Gastroesophageal sphincter (tissue), 4 donors: ENCODE measurements at regions not wholly inside any gene's neighbourhood (a gene's known extent, or its start where the extent isn't known, plus 50 kb on each side); places are given as distances from the start of the nearest gene placed in this dataset.

Experiments used
- ATAC-seq: fragments of 150-250 bp; one replicate; pipeline ENCODE4 v1.9.1; 2016; ENCODE audit warnings: mild to moderate bottlenecking, moderate library complexity
- H3K27ac ChIP-seq, 4 donors: fragments of 200-600 bp; sonication (generic) in 3 of 4; 1 replicate in 3 of 4; 2 replicates in 1 of 4; pipeline ENCODE4 v1.5.1; 2016 to 2019
- H3K27me3 ChIP-seq: fragments of 200-600 bp; sonication (generic); one replicate; pipeline ENCODE4 v1.5.1; 2019
- H3K36me3 ChIP-seq, 2 donors: fragments of 200-600 bp; sonication (generic); one replicate each; pipeline ENCODE4 v1.5.1; 2019; ENCODE audit warnings: control low read depth in 1 of 2
- H3K4me1 ChIP-seq, 3 donors: fragments of 200-600 bp; sonication (generic); 1 replicate in 2 of 3; 2 replicates in 1 of 3; pipeline ENCODE4 v1.5.1; 2016 to 2019; ENCODE audit warnings: control low read depth in 2 of 3
- H3K4me3 ChIP-seq, 2 donors: fragments of 200-600 bp; sonication (generic); one replicate each; pipeline ENCODE4 v1.5.1; 2019; ENCODE audit warnings: mild to moderate bottlenecking in 1 of 2, moderate library complexity in 1 of 2
- H3K9me3 ChIP-seq, 3 donors: fragments of 200-600 bp; sonication (generic); one replicate each; pipeline ENCODE4 v1.5.1; 2017 to 2019; ENCODE audit warnings: control low read depth in 2 of 3
- CTCF ChIP-seq, 4 experiments: fragments of 200-600 bp in 2 of 4; fragments of 450-650 bp in 2 of 4; sonication (generic) in 1 of 4; IDR thresholded peaks; one replicate each; pipeline ENCODE4 v1.5.1; 2017 to 2019; ENCODE audit warnings: antibody characterized with exemption in 4 of 4, mild to moderate bottlenecking in 2 of 4, moderate library complexity in 2 of 4
- EP300 ChIP-seq: sonication (generic); formaldehyde crosslinking; IDR thresholded peaks from one replicate; pipeline ENCODE4 v1.6.1; 2017; ENCODE audit warnings: antibody characterized with exemption, mild to moderate bottlenecking
- POLR2A ChIP-seq, 2 donors: fragments of 450-650 bp; IDR thresholded peaks; one replicate each; pipeline ENCODE4 v1.6.1; 2017; ENCODE audit warnings: antibody characterized with exemption in 2 of 2, mild to moderate bottlenecking in 2 of 2, moderate library complexity in 1 of 2
- POLR2AphosphoS5 ChIP-seq: sonication (generic); formaldehyde crosslinking; IDR thresholded peaks from one replicate; pipeline ENCODE4 v1.6.1; 2017; ENCODE audit warnings: antibody characterized with exemption
- WGBS, 2 donors: methylation state at CpG; one replicate each; pipeline ENCODE4 v1.1.5; 2018; ENCODE audit warnings: low coverage in 1 of 2; 5-methylcytosine and 5-hydroxymethylcytosine counted together

GRCh38 chr3:160170409-160171370 lies 54.5 kb upstream of the C3orf80 start:
- Histone ChIP-seq H3K4me3 (no peak overlapping the region), H3K36me3 (no peaks in the 10 kb centered on the region), H3K27me3 (no peaks in the 10 kb centered on the region), H3K4me1 (no peaks in the 10 kb centered on the region), H3K27ac (no peak overlapping the region), H3K9me3 (no peaks in the 10 kb centered on the region)
- no peak for ATAC-seq
- TF ChIP-seq POLR2AphosphoS5: no peak
- no peak for TF ChIP-seq POLR2A (IDR thresholded peaks at IDR 0.05)
- TF ChIP-seq CTCF (IDR thresholded peaks at IDR 0.05): no peak
- TF ChIP-seq EP300: no peak
- 70 to 79% methylated on average over 2 to 3 of the region's 3 CpGs for WGBS, 2 donors

DNA sequence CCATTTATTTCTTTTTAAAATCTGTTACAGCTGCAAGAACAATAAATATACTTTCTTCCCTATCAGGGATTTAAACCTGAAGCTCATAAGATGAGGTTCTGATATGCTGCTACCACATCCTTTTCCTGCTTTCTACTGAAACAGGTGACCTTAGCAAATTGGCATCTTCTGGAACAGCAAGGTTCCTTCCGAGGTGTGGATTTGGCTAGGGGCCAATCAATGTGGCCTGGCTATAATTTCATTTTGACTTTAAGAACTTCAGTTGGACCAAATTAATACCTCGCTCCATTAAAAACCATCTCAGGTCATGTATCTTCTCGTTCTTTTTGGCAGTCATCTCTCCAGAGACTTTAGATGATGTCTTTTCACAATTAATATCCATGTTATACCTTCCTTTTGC lies 53.4 kb upstream of the C3orf80 start:
- 55 to 72% methylated on average over 3 of the region's 3 CpGs for WGBS, 2 donors
- H3K36me3 ChIP-seq: no peaks in the 10 kb centered on the region
- H3K27ac ChIP-seq: no peak overlapping the region
- no peaks in the 10 kb centered on the region for H3K9me3 ChIP-seq
- H3K4me3 ChIP-seq: no peak overlapping the region
- H3K27me3 ChIP-seq: no peaks in the 10 kb centered on the region
- TF ChIP-seq POLR2AphosphoS5: no peak
- TF ChIP-seq POLR2A (IDR thresholded peaks at IDR 0.05): no peak
- no peak for TF ChIP-seq EP300
- TF ChIP-seq CTCF (IDR thresholded peaks at IDR 0.05): no peak
- no peak for ATAC-seq
- no peaks in the 10 kb centered on the region for H3K4me1 ChIP-seq

DNA sequence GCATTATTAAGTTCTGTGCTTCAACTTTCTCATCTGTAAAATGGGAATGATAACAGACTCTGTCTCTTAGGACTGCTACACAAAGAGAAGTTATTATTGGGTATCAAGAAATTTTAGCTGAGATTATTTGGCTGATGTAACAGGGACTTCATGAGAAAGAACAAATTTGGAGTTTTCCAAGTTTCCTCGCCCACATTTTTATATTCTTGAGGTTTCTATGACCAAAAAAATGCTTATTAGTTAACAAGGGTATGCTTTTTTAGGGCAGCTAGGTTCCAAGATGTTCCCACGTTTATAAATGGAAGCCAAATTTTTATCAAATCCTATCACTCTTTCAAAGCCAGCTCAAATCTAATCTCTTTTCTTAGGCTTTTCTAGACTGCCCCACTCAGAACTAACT lies 50.6 kb upstream of the C3orf80 start:
- Histone ChIP-seq H3K27me3 (no peaks in the 10 kb centered on the region), H3K27ac (no peak overlapping the region), H3K4me1 (no peaks in the 10 kb centered on the region), H3K36me3 (no peaks in the 10 kb centered on the region), H3K4me3 (no peak overlapping the region), H3K9me3 (no peaks in the 10 kb centered on the region)
- no peak for ATAC-seq
- WGBS, 2 donors: 64 to 65% methylated on average over 2 of the region's 2 CpGs
- TF ChIP-seq CTCF (IDR thresholded peaks at IDR 0.05): no peak
